DND-41 (cell line): ENCODE measurements at regions not wholly inside any gene's neighbourhood (a gene's known extent, or its start where the extent isn't known, plus 50 kb on each side); places are given as distances from the start of the nearest gene placed in this dataset.

Source experiments
- ATAC-seq: fragments of 200-7000 bp; cut with Tn5 transposase; 3 replicates; pipeline ENCODE4 v1.9.1; 2021; ENCODE audit warnings: low read depth; ENCODE audit not compliant: insufficient read depth
- DNase-seq: peaks from one replicate; pipeline ENCODE4 v3.0.0-alpha.2; 2020
- H2AFZ ChIP-seq: 2 replicates; pipeline ENCODE4 v1.6.0; 2012; ENCODE audit warnings: low read depth, low read length
- H3K27ac ChIP-seq: 2 replicates; pipeline ENCODE4 v1.5.1; 2012; ENCODE audit warnings: low read length, inconsistent platforms
- H3K27me3 ChIP-seq: fragments of 200-600 bp; sonication (generic); 2 replicates; pipeline ENCODE4 v1.6.0; 2012; ENCODE audit warnings: low read length, mild to moderate bottlenecking, inconsistent platforms; ENCODE audit not compliant: insufficient read depth, poor library complexity
- H3K36me3 ChIP-seq: 2 replicates; pipeline ENCODE4 v1.5.1; 2012; ENCODE audit warnings: low read length, inconsistent platforms; ENCODE audit not compliant: insufficient read depth
- H3K4me1 ChIP-seq: 2 replicates; pipeline ENCODE4 v1.5.1; 2012; ENCODE audit warnings: mild to moderate bottlenecking, low read length; ENCODE audit not compliant: insufficient read depth
- H3K4me2 ChIP-seq: 2 replicates; pipeline ENCODE4 v1.6.0; 2012; ENCODE audit warnings: mild to moderate bottlenecking, moderate library complexity, low read length, inconsistent platforms; ENCODE audit not compliant: insufficient read depth
- H3K4me3 ChIP-seq, 2 experiments: fragments of 200-600 bp in 1 of 2; shearing (Covaris generic) in 1 of 2; 2 replicates each; pipeline ENCODE4 v1.5.1; 2012 to 2016; ENCODE audit warnings: inconsistent platforms in 2 of 2, low read length in 2 of 2, mild to moderate bottlenecking in 2 of 2, low read depth in 1 of 2, moderate library complexity in 1 of 2
- H3K79me2 ChIP-seq: 2 replicates; pipeline ENCODE4 v1.6.0; 2012; ENCODE audit warnings: low read length, inconsistent platforms; ENCODE audit not compliant: insufficient read depth
- H3K9ac ChIP-seq: 2 replicates; pipeline ENCODE4 v1.6.0; 2012; ENCODE audit warnings: low read depth, mild to moderate bottlenecking, inconsistent platforms, low read length, moderate library complexity
- H3K9me3 ChIP-seq: 2 replicates; pipeline ENCODE4 v1.5.1; 2012; ENCODE audit warnings: low read length, moderate library complexity, mild to moderate bottlenecking, inconsistent platforms; ENCODE audit not compliant: insufficient read depth, severe bottlenecking
- H4K20me1 ChIP-seq: 2 replicates; pipeline ENCODE4 v1.6.0; 2012; ENCODE audit warnings: low read length; ENCODE audit not compliant: insufficient read depth
- EZH2 ChIP-seq: IDR thresholded peaks from 3 replicates; pipeline ENCODE4 v1.6.1; 2012; ENCODE audit warnings: borderline replicate concordance, low read depth, mild to moderate bottlenecking, moderate library complexity, low read length, inconsistent platforms; ENCODE audit not compliant: severe bottlenecking
- TF ChIP-seq, protein P1 (sequence below): IDR thresholded peaks from 2 replicates; pipeline ENCODE4 v1.5.1; 2012; ENCODE audit warnings: borderline replicate concordance, low read length, moderate library complexity, mild to moderate bottlenecking; ENCODE audit not compliant: poor library complexity, severe bottlenecking; ENCODE audit errors: extremely low read depth

DNA sequence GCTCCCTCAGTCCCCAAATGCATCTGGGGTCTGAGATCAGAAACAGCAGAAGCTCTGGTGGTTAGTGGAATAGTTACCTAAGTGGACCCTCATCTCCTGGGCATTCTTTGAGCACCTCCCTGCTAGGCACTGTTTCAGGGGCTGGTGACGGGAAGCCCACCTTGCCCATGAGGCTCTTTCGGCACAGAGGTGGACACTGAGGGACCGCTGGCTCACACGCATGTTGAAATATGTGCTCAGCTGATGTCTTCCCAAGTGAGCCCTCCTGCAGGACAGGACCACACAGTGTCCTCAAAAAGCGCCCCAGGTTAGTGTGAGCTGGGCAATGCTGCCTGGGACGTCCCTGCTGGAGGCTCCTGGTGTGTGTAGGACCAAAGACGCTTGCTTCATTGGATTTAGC, 1379.9 kb downstream of the TBC1D22A start:
- Histone ChIP-seq H4K20me1 (no peaks in the 10 kb centered on the region), H3K79me2 (no peaks in the 10 kb centered on the region), H3K27ac (peak overlapping the region; percentile 37; the same call in 1 of the 2 replicates), H3K36me3 (no peaks in the 10 kb centered on the region), H3K4me1 (peaks cover 49% of the 10 kb centered on the region), H3K9me3 (no peaks in the 10 kb centered on the region), H3K4me3 (no peak overlapping the region), H3K27me3 (no peaks in the 10 kb centered on the region), H3K9ac (no peak overlapping the region), H2AFZ (no peak overlapping the region), H3K4me2 (no peak overlapping the region)
- DNase-seq (no peak), ATAC-seq (no peak)
- no peak for TF ChIP-seq EZH2
- TF ChIP-seq, protein P1, sequence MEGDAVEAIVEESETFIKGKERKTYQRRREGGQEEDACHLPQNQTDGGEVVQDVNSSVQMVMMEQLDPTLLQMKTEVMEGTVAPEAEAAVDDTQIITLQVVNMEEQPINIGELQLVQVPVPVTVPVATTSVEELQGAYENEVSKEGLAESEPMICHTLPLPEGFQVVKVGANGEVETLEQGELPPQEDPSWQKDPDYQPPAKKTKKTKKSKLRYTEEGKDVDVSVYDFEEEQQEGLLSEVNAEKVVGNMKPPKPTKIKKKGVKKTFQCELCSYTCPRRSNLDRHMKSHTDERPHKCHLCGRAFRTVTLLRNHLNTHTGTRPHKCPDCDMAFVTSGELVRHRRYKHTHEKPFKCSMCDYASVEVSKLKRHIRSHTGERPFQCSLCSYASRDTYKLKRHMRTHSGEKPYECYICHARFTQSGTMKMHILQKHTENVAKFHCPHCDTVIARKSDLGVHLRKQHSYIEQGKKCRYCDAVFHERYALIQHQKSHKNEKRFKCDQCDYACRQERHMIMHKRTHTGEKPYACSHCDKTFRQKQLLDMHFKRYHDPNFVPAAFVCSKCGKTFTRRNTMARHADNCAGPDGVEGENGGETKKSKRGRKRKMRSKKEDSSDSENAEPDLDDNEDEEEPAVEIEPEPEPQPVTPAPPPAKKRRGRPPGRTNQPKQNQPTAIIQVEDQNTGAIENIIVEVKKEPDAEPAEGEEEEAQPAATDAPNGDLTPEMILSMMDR = no peak

DNA sequence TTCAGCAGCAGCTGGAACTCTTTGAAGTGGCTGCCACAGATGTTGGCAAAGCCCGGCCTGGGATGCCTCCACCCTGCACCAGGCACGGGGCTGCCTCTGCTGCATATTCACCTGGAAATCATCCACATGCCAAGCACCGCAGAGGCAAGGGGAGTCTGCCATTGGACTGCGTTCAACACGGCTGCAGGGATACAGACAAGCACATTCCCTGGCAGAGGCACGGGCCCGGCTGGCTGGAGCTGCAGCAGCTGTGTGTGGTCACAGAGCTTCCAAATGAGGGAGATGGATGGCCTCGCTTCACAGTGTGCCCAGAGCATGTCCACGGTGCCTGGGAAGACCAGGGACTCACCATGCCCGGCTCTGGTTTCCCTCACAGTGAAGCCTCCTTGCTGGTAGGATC, 1378.9 kb downstream of the TBC1D22A start:
- H3K79me2 ChIP-seq = no peaks in the 10 kb centered on the region
- no peak overlapping the region for H3K4me3 ChIP-seq
- 0 out of 3 replicates have a peak, but pooled peaks have one; percentile 33 for ATAC-seq
- H3K4me2 ChIP-seq = no peak overlapping the region
- peaks cover 58% of the 10 kb centered on the region for H3K4me1 ChIP-seq
- no peaks in the 10 kb centered on the region for H3K9me3 ChIP-seq
- H3K9ac ChIP-seq = no peak overlapping the region
- H2AFZ ChIP-seq = no peak overlapping the region; the same call in 1 of the 2 replicates
- H3K27me3 ChIP-seq = no peaks in the 10 kb centered on the region
- no peaks in the 10 kb centered on the region for H4K20me1 ChIP-seq
- no peaks in the 10 kb centered on the region for H3K36me3 ChIP-seq
- TF ChIP-seq, protein P1 = no peak
- no peak for TF ChIP-seq EZH2
- peak overlapping the region; percentile 64; the same call in 1 of the 2 replicates for H3K27ac ChIP-seq
- peak; percentile 31 for DNase-seq

DNA sequence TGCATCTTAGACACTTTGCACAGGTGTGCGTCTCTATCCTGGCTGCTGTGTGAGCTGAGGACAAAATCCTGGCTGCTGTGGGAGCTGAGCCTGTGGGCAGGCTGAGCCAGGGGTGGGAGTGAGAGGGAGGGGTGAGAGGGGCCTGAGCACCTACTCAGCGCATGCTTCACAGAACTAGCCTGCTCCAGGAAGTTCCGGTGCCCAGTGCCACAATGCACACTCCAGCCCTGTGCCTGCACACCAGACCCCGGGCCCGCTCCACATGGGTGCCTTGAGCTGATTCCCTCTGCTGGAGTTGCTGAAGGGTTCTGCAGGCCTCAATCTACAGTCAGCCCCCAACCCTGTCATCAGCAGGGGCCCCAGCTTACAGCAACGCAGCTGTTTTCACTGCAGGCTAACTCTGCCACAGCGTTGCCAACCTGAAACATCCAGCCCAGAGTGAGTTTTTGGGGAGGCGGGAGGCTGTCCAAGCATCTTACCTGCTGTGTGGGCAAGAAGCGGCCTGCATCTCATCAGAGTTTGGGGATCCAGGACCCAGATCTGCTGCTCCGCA, 1377.9 kb downstream of the TBC1D22A start:
- peaks cover 58% of the 10 kb centered on the region for H3K4me1 ChIP-seq
- TF ChIP-seq, protein P1 = no peak
- no peak for TF ChIP-seq EZH2
- no peaks in the 10 kb centered on the region for H3K79me2 ChIP-seq
- no peaks in the 10 kb centered on the region for H3K27me3 ChIP-seq
- H3K4me2 ChIP-seq = no peak overlapping the region; the same call in 1 of the 2 replicates
- ATAC-seq (no peak), DNase-seq (no peak)
- no peak overlapping the region for H2AFZ ChIP-seq
- peak overlapping the region; percentile 64 for H3K27ac ChIP-seq
- no peak overlapping the region for H3K4me3 ChIP-seq
- H3K9ac ChIP-seq = 0 out of 2 replicates have a peak overlapping the region, but pooled peaks have one; percentile 2
- H3K36me3 ChIP-seq = no peaks in the 10 kb centered on the region
- no peaks in the 10 kb centered on the region for H4K20me1 ChIP-seq
- no peaks in the 10 kb centered on the region for H3K9me3 ChIP-seq

DNA sequence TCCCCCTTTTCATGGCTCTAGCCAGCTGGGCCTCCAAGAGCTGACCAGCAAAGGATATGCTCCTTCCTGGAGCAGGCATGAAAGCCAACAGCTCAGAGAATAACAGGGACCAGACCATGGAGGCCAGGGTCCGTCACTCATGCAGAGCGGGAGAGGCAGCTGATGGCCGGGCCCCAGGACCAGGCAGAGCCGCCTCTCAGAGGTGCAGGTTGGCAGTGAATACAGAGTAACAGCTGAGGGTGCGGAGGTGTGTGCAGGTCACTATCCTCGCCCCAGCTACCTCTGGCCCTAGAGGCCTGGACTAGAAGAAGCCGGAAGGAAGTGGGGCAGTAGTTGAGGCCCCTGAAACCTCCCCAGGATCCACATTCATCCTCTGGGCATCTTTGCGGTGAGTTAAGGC, 1377.3 kb downstream of the TBC1D22A start:
- peaks cover 58% of the 10 kb centered on the region for H3K4me1 ChIP-seq
- H3K4me3 ChIP-seq = no peak overlapping the region
- H3K27me3 ChIP-seq = no peaks in the 10 kb centered on the region
- no peaks in the 10 kb centered on the region for H3K36me3 ChIP-seq
- H3K27ac ChIP-seq = peak overlapping the region; percentile 64
- ATAC-seq = no peak
- TF ChIP-seq, protein P1 = no peak
- TF ChIP-seq EZH2 = no peak
- no peaks in the 10 kb centered on the region for H3K9me3 ChIP-seq
- H3K79me2 ChIP-seq = no peaks in the 10 kb centered on the region
- peak overlapping the region; percentile 42; the same call in 1 of the 2 replicates for H3K4me2 ChIP-seq
- no peaks in the 10 kb centered on the region for H4K20me1 ChIP-seq
- DNase-seq = no peak
- H3K9ac ChIP-seq = peak overlapping the region; percentile 24; the same call in 1 of the 2 replicates
- no peak overlapping the region for H2AFZ ChIP-seq
